GM12878 (cell line): ENCODE measurements at regions not wholly inside any gene's neighbourhood (a gene's known extent, or its start where the extent isn't known, plus 50 kb on each side); places are given as distances from the start of the nearest gene placed in this dataset.

ENCODE experiments used
- ATAC-seq: fragments of 200-7000 bp; cut with Tn5 transposase; 3 replicates; pipeline ENCODE4 v1.9.1; 2020; ENCODE audit warnings: mild to moderate bottlenecking, moderate library complexity
- BruUV-seq: library from RNA; stranded (reverse); fragments of 400-500 nt; replicated peaks from 2 replicates; lab custom pipeline; 2021; lab: Mats Ljungman, UMichigan
- CTCF ChIA-PET: fragments of 300-600 bp; sonication (Branson Sonifier 250); formaldehyde crosslinking; extraction: SDS; loops from one replicate; lab custom pipeline; 2021; ENCODE audit warnings: inconsistent platforms; lab: Yijun Ruan, JAX
- POLR2A ChIA-PET: fragments of 350-600 bp; formaldehyde crosslinking; extraction: SDS; loops from one replicate; lab custom pipeline; 2021; ENCODE audit warnings: inconsistent platforms; lab: Charles Lee
- RAD21 ChIA-PET: fragments of 300-600 bp; sonication (Branson Sonifier 250); formaldehyde crosslinking; loops from one replicate; lab custom pipeline; 2023; ENCODE audit warnings: antibody characterized with exemption; ENCODE audit not compliant: unreplicated experiment; lab: Charles Lee
- SMC1A ChIA-PET: fragments of 300-600 bp; sonication (Branson Sonifier 250); formaldehyde crosslinking; loops from one replicate; lab custom pipeline; 2023; ENCODE audit not compliant: unreplicated experiment, uncharacterized antibody; lab: Charles Lee
- DNase-seq: peaks from one replicate; pipeline ENCODE4 v3.0.0-alpha.2; 2011; ENCODE audit warnings: low read depth, low spot score
- FAIRE-seq: peaks from 3 replicates; lab custom pipeline; 2011; peaks lifted over from hg19 to GRCh38; lab: Jason Lieb, UNC
- H2AFZ ChIP-seq: 2 replicates; pipeline ENCODE4 v1.6.0; 2011; ENCODE audit warnings: low read depth, low read length, control low read depth; ENCODE audit not compliant: control insufficient read depth
- H3K27ac ChIP-seq: 2 replicates; pipeline ENCODE4 v1.5.1; 2011; ENCODE audit warnings: control low read depth; ENCODE audit not compliant: control insufficient read depth, insufficient read depth
- H3K27me3 ChIP-seq, 2 experiments: replicated peaks in 1 of 2; 2 replicates each; pipeline versions ENCODE4 v1.6.0 to v1.6.1; 2011; ENCODE audit warnings: low read length in 1 of 2; ENCODE audit not compliant: control insufficient read depth in 2 of 2, insufficient read depth in 2 of 2
- H3K36me3 ChIP-seq, 2 experiments: 2 replicates each; pipeline ENCODE4 v1.5.1; 2011; ENCODE audit warnings: low read length in 1 of 2; ENCODE audit not compliant: control insufficient read depth in 2 of 2, insufficient read depth in 2 of 2
- H3K4me1 ChIP-seq: 2 replicates; pipeline ENCODE4 v1.6.1; 2011; ENCODE audit warnings: mild to moderate bottlenecking, low read length, moderate library complexity, mixed read lengths; ENCODE audit not compliant: control insufficient read depth, insufficient read depth
- H3K4me2 ChIP-seq: 2 replicates; pipeline ENCODE4 v1.6.0; 2011; ENCODE audit warnings: control low read depth; ENCODE audit not compliant: control insufficient read depth, insufficient read depth
- H3K4me3 ChIP-seq: fragments of 200-600 bp; sonication (generic); 2 replicates; pipeline ENCODE4 v1.5.1; 2016
- H3K79me2 ChIP-seq: 2 replicates; pipeline ENCODE4 v1.6.0; 2011; ENCODE audit warnings: low read length; ENCODE audit not compliant: control insufficient read depth, insufficient read depth
- H3K9ac ChIP-seq: 2 replicates; pipeline ENCODE4 v1.8.0; 2011; ENCODE audit warnings: low read length, control low read depth, mixed read lengths; ENCODE audit not compliant: control insufficient read depth, insufficient read depth
- H3K9me3 ChIP-seq: replicated peaks from 3 replicates; pipeline ENCODE4 v1.5.1; 2011; ENCODE audit warnings: mild to moderate bottlenecking, low read length; ENCODE audit not compliant: control insufficient read depth, insufficient read depth
- H4K20me1 ChIP-seq: 2 replicates; pipeline ENCODE4 v1.6.0; 2011; ENCODE audit not compliant: control insufficient read depth, insufficient read depth
- BHLHE40 ChIP-seq, 2 experiments: fragments of 450-650 bp in 1 of 2; IDR thresholded peaks; 2 replicates each; pipeline ENCODE4 v1.6.1; 2011 to 2017; ENCODE audit warnings: low read depth in 2 of 2, borderline replicate concordance in 1 of 2, improper control_type of control experiment in 1 of 2, low read length in 1 of 2, mild to moderate bottlenecking in 1 of 2
- BRCA1 ChIP-seq: IDR thresholded peaks from 2 replicates; pipeline ENCODE4 v1.6.1; 2011; ENCODE audit warnings: low read depth, low read length, improper control_type of control experiment
- CREM ChIP-seq: IDR thresholded peaks from 2 replicates; pipeline ENCODE4 v1.6.1; 2014; ENCODE audit warnings: antibody characterized with exemption, low read depth
- KDM1A ChIP-seq: fragments of 200-600 bp; sonication (generic); IDR thresholded peaks from 2 replicates; pipeline ENCODE4 v1.6.1; 2016; ENCODE audit warnings: borderline replicate concordance
- KLF5 ChIP-seq: fragments of 450-650 bp; IDR thresholded peaks from 2 replicates; pipeline ENCODE4 v1.6.1; 2014; ENCODE audit warnings: mild to moderate bottlenecking; ENCODE audit not compliant: partially characterized antibody
- MEF2B ChIP-seq: fragments of 450-650 bp; IDR thresholded peaks from 2 replicates; pipeline ENCODE4 v1.6.1; 2018; ENCODE audit warnings: mild to moderate bottlenecking, moderate library complexity; ENCODE audit not compliant: partially characterized antibody, poor library complexity, severe bottlenecking
- MYB ChIP-seq: fragments of 150-350 bp; IDR thresholded peaks from 2 replicates; pipeline ENCODE4 v1.6.1; 2014; ENCODE audit warnings: mild to moderate bottlenecking, low read depth, low read length, borderline replicate concordance
- POLR2AphosphoS5 ChIP-seq: IDR thresholded peaks from 2 replicates; pipeline ENCODE4 v1.6.1; 2011; ENCODE audit warnings: mild to moderate bottlenecking, low read length, inconsistent platforms
- RUNX3 ChIP-seq: IDR thresholded peaks from 2 replicates; pipeline ENCODE4 v1.6.1; 2012; ENCODE audit warnings: low read length, inconsistent platforms
- WGBS: methylation state at CpG from one replicate; pipeline ENCODE4 v1.1.6; 2016; ENCODE audit warnings: low lambda C conversion rate; ENCODE audit not compliant: insufficient replicate concordance, insufficient coverage; ENCODE audit errors: missing lambda C conversion rate; 5-methylcytosine and 5-hydroxymethylcytosine counted together
- in situ Hi-C: fragments of 300-500 bp; cut with MboI; formaldehyde crosslinking; loops from 9 replicates; pipeline ENCODE4 v1.14.3; 2018; ENCODE audit warnings: mixed read lengths
- intact Hi-C: fragments of 100-400 bp; cut with micrococcal nuclease; formaldehyde crosslinking; loops from one replicate; pipeline ENCODE4 v1.14.2; 2022; ENCODE audit not compliant: unreplicated experiment
- TF ChIP-seq, protein P1 (sequence below): IDR thresholded peaks from 2 replicates; pipeline ENCODE4 v1.6.1; 2011; ENCODE audit warnings: borderline replicate concordance, low read depth, mild to moderate bottlenecking, moderate library complexity, mixed read lengths, low read length; ENCODE audit not compliant: insufficient read depth; ENCODE audit errors: extremely low read length
- TF ChIP-seq, protein P2 (sequence below): IDR thresholded peaks from 2 replicates; pipeline ENCODE4 v1.6.1; 2012; ENCODE audit warnings: low read depth, low read length, improper control_type of control experiment
- TF ChIP-seq, protein P3 (sequence below): fragments of 450-650 bp; IDR thresholded peaks from 2 replicates; pipeline ENCODE4 v1.6.1; 2017; ENCODE audit warnings: mild to moderate bottlenecking, moderate library complexity
- TF ChIP-seq, protein P4 (sequence below): fragments of 150-350 bp; IDR thresholded peaks from 2 replicates; pipeline ENCODE4 v1.6.1; 2016; ENCODE audit warnings: low read depth, low read length

DNA sequence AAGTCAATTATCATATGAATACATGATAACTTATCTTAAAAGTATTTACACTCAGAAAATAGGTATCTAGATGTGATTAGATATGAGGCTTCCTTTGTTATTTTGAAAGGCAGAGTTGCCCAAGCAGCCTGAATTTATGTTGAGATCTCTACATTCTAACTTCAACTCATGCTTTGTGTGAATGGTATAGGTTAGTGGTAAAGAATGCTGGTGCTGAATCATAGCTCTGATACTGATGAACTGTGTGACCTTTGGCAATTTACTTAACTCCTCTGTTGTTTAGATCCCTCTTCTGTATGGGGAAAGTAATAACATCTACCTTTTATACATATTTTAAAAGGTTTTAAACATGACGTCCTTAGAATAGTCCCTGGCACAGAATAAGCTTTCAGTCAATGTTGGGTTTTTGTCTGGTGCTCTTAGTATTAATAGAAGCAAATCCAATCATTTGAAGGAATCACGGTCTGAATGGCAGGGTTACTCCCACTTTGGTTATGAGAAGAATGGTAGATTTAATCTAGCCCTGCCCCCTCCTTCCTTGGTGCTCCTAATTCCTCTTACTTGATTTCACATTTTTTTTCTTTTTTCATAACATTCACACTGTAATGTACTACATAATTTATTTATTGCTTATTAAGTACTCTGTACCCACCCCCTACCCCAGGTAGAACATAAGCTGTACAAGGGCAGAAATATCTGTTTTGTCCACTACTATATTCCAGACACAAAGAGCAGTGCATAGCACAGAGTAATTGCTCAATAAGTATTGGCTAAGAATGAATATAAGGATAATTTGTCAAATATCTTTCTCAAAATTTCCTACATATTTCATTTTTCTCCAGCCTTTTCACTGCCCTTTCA, 203.3 kb upstream of the KRR1 start:
- RAD21 ChIA-PET, result interaction anchor here (0.5 to 0.8 kb wide), 2 partner anchors 144 to 205 kb away, joined by 3 read pairs; no protein-coding TSS in a partner anchor
- no peak for TF ChIP-seq MEF2B
- TF ChIP-seq, protein P1, sequence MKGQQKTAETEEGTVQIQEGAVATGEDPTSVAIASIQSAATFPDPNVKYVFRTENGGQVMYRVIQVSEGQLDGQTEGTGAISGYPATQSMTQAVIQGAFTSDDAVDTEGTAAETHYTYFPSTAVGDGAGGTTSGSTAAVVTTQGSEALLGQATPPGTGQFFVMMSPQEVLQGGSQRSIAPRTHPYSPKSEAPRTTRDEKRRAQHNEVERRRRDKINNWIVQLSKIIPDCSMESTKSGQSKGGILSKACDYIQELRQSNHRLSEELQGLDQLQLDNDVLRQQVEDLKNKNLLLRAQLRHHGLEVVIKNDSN, result no peak
- TF ChIP-seq POLR2AphosphoS5, result no peak
- TF ChIP-seq, protein P2, sequence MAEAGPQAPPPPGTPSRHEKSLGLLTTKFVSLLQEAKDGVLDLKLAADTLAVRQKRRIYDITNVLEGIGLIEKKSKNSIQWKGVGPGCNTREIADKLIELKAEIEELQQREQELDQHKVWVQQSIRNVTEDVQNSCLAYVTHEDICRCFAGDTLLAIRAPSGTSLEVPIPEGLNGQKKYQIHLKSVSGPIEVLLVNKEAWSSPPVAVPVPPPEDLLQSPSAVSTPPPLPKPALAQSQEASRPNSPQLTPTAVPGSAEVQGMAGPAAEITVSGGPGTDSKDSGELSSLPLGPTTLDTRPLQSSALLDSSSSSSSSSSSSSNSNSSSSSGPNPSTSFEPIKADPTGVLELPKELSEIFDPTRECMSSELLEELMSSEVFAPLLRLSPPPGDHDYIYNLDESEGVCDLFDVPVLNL, result no peak
- TF ChIP-seq BHLHE40 (IDR thresholded peaks at IDR 0.05; ENCODE audit: borderline replicate concordance in 1 of 2, low read depth in 2 of 2, low read length in 1 of 2), result no peak
- no peak for TF ChIP-seq KLF5
- TF ChIP-seq BRCA1, result no peak
- TF ChIP-seq, protein P3, sequence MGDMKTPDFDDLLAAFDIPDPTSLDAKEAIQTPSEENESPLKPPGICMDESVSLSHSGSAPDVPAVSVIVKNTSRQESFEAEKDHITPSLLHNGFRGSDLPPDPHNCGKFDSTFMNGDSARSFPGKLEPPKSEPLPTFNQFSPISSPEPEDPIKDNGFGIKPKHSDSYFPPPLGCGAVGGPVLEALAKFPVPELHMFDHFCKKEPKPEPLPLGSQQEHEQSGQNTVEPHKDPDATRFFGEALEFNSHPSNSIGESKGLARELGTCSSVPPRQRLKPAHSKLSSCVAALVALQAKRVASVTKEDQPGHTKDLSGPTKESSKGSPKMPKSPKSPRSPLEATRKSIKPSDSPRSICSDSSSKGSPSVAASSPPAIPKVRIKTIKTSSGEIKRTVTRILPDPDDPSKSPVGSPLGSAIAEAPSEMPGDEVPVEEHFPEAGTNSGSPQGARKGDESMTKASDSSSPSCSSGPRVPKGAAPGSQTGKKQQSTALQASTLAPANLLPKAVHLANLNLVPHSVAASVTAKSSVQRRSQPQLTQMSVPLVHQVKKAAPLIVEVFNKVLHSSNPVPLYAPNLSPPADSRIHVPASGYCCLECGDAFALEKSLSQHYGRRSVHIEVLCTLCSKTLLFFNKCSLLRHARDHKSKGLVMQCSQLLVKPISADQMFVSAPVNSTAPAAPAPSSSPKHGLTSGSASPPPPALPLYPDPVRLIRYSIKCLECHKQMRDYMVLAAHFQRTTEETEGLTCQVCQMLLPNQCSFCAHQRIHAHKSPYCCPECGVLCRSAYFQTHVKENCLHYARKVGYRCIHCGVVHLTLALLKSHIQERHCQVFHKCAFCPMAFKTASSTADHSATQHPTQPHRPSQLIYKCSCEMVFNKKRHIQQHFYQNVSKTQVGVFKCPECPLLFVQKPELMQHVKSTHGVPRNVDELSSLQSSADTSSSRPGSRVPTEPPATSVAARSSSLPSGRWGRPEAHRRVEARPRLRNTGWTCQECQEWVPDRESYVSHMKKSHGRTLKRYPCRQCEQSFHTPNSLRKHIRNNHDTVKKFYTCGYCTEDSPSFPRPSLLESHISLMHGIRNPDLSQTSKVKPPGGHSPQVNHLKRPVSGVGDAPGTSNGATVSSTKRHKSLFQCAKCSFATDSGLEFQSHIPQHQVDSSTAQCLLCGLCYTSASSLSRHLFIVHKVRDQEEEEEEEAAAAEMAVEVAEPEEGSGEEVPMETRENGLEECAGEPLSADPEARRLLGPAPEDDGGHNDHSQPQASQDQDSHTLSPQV, result no peak
- TF ChIP-seq KDM1A, result no peak
- TF ChIP-seq CREM, result no peak
- TF ChIP-seq, protein P4, sequence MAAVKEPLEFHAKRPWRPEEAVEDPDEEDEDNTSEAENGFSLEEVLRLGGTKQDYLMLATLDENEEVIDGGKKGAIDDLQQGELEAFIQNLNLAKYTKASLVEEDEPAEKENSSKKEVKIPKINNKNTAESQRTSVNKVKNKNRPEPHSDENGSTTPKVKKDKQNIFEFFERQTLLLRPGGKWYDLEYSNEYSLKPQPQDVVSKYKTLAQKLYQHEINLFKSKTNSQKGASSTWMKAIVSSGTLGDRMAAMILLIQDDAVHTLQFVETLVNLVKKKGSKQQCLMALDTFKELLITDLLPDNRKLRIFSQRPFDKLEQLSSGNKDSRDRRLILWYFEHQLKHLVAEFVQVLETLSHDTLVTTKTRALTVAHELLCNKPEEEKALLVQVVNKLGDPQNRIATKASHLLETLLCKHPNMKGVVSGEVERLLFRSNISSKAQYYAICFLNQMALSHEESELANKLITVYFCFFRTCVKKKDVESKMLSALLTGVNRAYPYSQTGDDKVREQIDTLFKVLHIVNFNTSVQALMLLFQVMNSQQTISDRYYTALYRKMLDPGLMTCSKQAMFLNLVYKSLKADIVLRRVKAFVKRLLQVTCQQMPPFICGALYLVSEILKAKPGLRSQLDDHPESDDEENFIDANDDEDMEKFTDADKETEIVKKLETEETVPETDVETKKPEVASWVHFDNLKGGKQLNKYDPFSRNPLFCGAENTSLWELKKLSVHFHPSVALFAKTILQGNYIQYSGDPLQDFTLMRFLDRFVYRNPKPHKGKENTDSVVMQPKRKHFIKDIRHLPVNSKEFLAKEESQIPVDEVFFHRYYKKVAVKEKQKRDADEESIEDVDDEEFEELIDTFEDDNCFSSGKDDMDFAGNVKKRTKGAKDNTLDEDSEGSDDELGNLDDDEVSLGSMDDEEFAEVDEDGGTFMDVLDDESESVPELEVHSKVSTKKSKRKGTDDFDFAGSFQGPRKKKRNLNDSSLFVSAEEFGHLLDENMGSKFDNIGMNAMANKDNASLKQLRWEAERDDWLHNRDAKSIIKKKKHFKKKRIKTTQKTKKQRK, result no peak
- TF ChIP-seq RUNX3, result no peak
- no peak for TF ChIP-seq MYB

More for the DNA sequence above, 203.3 kb upstream of the KRR1 start:
- SMC1A ChIA-PET, result interaction anchor here (2.3 kb wide), 1 partner anchor 13 kb away, joined by 6 read pairs; no protein-coding TSS in a partner anchor
- ATAC-seq (no peak), FAIRE-seq (no peak), DNase-seq (no peak)
- no peaks in the 10 kb centered on the region for H4K20me1 ChIP-seq
- no peak overlapping the region for H3K4me2 ChIP-seq
- H3K4me1 ChIP-seq, result no peaks in the 10 kb centered on the region
- H3K4me3 ChIP-seq, result no peak overlapping the region
- no peak overlapping the region for H3K9ac ChIP-seq
- no TSS peak for BruUV-seq
- 58% methylated on average over 2 of the region's 2 CpGs for WGBS
- H3K9me3 ChIP-seq, result no peaks in the 10 kb centered on the region
- intact Hi-C loops, result no loop called here
- no peaks in the 10 kb centered on the region for H3K27me3 ChIP-seq
- H3K79me2 ChIP-seq, result no peaks in the 10 kb centered on the region
- in situ Hi-C loops, result no loop called here
- H2AFZ ChIP-seq, result no peak overlapping the region
- H3K36me3 ChIP-seq, result no peaks in the 10 kb centered on the region
- CTCF ChIA-PET, result interaction anchor here (0.5 to 1.3 kb wide), 2 partner anchors 19 to 87 kb away, joined by 3 read pairs; no protein-coding TSS in a partner anchor
- POLR2A ChIA-PET, result no interaction called here
- no peak overlapping the region for H3K27ac ChIP-seq
